Vagina (tissue), 2 donors: ENCODE measurements at regions not wholly inside any gene's neighbourhood (a gene's known extent, or its start where the extent isn't known, plus 50 kb on each side); places are given as distances from the start of the nearest gene placed in this dataset.

Experiments
- CTCF ChIP-seq, 3 experiments: fragments of 450-650 bp in 2 of 3; fragments of 200-600 bp in 1 of 3; sonication (generic) in 1 of 3; IDR thresholded peaks; one replicate each; pipeline ENCODE4 v1.5.1; 2017 to 2019; ENCODE audit warnings: antibody characterized with exemption in 3 of 3, mild to moderate bottlenecking in 2 of 3, moderate library complexity in 2 of 3
- POLR2A ChIP-seq, 2 donors: fragments of 450-650 bp; IDR thresholded peaks; one replicate each; pipeline ENCODE4 v1.6.1; 2017; ENCODE audit warnings: antibody characterized with exemption in 2 of 2, mild to moderate bottlenecking in 2 of 2, moderate library complexity in 2 of 2
- POLR2AphosphoS5 ChIP-seq, 2 donors: sonication (generic); formaldehyde crosslinking; IDR thresholded peaks; one replicate each; pipeline ENCODE4 v1.9.0; 2017; ENCODE audit warnings: antibody characterized with exemption in 2 of 2, mild to moderate bottlenecking in 2 of 2, low read depth in 1 of 2; ENCODE audit not compliant: insufficient read depth in 1 of 2

GRCh38 chr4:135434936-135435335 lies 1233.3 kb upstream of the PABPC4L start:
- no peak for TF ChIP-seq CTCF (IDR thresholded peaks at IDR 0.05)
- no peak for TF ChIP-seq POLR2AphosphoS5 (IDR thresholded peaks at IDR 0.05; ENCODE audit: insufficient read depth in 1 of 2, low read depth in 1 of 2)
- no peak for TF ChIP-seq POLR2A (IDR thresholded peaks at IDR 0.05)
